ENCODE measurements at regions not wholly inside any gene's neighbourhood (a gene's known extent, or its start where the extent isn't known, plus 50 kb on each side); places are given as distances from the start of the nearest gene placed in this dataset.

DNA sequence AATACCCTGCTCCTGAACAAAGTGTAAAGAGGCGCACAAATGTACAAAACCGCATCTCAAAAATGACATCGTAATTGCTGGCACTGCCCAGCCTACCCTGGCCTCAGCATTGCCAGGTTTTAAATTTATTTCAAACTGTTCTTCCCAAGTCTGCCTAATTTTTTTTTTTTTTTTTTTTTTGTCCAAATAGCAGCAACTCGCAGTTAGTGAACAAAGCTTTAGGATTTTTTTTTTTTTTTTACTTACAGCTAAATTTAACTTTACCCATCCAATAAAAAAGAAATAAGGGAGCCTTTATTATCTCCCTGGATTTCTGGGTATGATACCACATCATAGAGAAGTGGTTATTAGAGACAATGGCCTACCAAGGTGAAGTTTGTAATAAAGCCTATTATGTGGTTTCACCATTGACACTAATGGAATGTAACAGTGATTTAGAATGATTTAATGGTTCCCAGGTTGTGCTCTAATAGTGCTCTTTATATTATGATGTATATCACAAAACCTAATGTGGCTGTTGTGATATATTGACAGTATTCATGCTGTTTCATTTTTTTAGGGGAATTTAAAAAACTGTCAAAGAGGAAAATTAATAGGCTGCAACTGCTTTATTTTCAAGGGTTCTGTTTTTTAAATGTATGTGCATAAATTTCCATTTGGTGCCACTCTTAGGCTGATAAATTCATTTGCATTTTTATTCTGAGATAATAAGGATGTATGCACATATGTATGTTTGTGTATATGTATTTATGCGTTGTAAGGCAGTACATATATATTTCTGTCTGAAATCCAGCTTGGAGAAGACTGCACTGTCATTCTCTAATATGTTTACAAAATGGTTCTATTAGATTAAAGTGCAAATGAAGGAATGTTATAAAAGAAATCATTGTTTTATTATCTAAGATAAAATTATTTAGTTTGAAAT is 309.0 kb downstream of the TFEC start:
- no peaks in the 10 kb centered on the region for H3K4me1 ChIP-seq (replicated peaks)
- no peaks in the 10 kb centered on the region for H3K36me3 ChIP-seq
- no peak for DNase-seq (ENCODE audit: low read depth in 1 of 2, low spot score in 2 of 2)
- H3K27me3 ChIP-seq (replicated peaks) = no peaks in the 10 kb centered on the region; the same call in 1 of the 2 replicates
- no peak overlapping the region for H3K4me3 ChIP-seq
- H3K27ac ChIP-seq = no peak overlapping the region
- no peaks in the 10 kb centered on the region for H3K9me3 ChIP-seq (replicated peaks)

- Histone ChIP-seq H3K27me3 (replicated peaks) (no peaks in the 10 kb centered on the region; the same call in 1 of the 2 replicates), H3K4me1 (replicated peaks) (no peaks in the 10 kb centered on the region), H3K4me3 (no peak overlapping the region), H3K36me3 (no peaks in the 10 kb centered on the region), H3K9me3 (replicated peaks) (no peaks in the 10 kb centered on the region), H3K27ac (no peak overlapping the region)
- no peak for DNase-seq (ENCODE audit: low read depth in 1 of 2, low spot score in 2 of 2)
These were observed 310.6 kb downstream of the TFEC start for GRCh38 chr7:115719963-115720362.

- no peak for DNase-seq (ENCODE audit: low read depth in 1 of 2, low spot score in 2 of 2)
- Histone ChIP-seq H3K4me1 (replicated peaks) (no peaks in the 10 kb centered on the region), H3K9me3 (replicated peaks) (no peaks in the 10 kb centered on the region), H3K27me3 (replicated peaks) (no peaks in the 10 kb centered on the region), H3K36me3 (no peaks in the 10 kb centered on the region), H3K27ac (no peak overlapping the region), H3K4me3 (no peak overlapping the region)
These were observed 320.9 kb downstream of the TFEC start for GRCh38 chr7:115709664-115710063.

- no peak overlapping the region for H3K4me3 ChIP-seq
- H3K27me3 ChIP-seq (replicated peaks) = no peaks in the 10 kb centered on the region
- no peak for DNase-seq (ENCODE audit: low read depth in 1 of 2, low spot score in 2 of 2)
- H3K4me1 ChIP-seq (replicated peaks) = no peaks in the 10 kb centered on the region
- no peaks in the 10 kb centered on the region for H3K36me3 ChIP-seq
- H3K27ac ChIP-seq = no peak overlapping the region
- no peaks in the 10 kb centered on the region for H3K9me3 ChIP-seq (replicated peaks)
These were observed 322.6 kb downstream of the TFEC start for GRCh38 chr7:115708013-115708341.

GRCh38 chr7:115707258-115708012 is 323.1 kb downstream of the TFEC start:
- DNase-seq (ENCODE audit: low read depth in 1 of 2, low spot score in 2 of 2) = no peak
- no peaks in the 10 kb centered on the region for H3K36me3 ChIP-seq
- no peak overlapping the region for H3K27ac ChIP-seq
- no peak overlapping the region for H3K4me3 ChIP-seq
- no peaks in the 10 kb centered on the region for H3K9me3 ChIP-seq (replicated peaks)
- no peaks in the 10 kb centered on the region for H3K4me1 ChIP-seq (replicated peaks)
- no peaks in the 10 kb centered on the region for H3K27me3 ChIP-seq (replicated peaks)

DNA sequence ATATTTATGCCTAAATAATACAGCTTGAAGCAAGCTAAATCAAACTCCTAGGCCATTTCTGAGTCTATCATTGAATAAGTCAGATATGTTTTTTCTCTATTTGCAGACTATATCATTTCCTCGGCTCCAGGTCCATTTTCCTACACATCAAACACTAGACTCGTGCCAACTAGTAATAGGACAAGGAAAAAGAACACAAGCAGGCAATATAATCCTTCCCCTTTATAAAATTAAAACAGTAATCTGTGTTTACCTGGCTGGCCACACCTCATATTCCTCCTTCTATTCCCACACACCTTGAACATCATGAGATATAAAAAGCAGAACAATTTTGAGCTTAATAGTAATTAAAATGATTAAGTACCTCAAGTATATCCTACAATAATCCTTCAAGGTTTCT is 325.7 kb downstream of the TFEC start:
- H3K27ac ChIP-seq = no peak overlapping the region
- no peaks in the 10 kb centered on the region for H3K9me3 ChIP-seq (replicated peaks)
- no peaks in the 10 kb centered on the region for H3K36me3 ChIP-seq
- H3K27me3 ChIP-seq (replicated peaks) = no peaks in the 10 kb centered on the region
- H3K4me1 ChIP-seq (replicated peaks) = no peaks in the 10 kb centered on the region
- H3K4me3 ChIP-seq = no peak overlapping the region
- DNase-seq (ENCODE audit: low read depth in 1 of 2, low spot score in 2 of 2) = no peak

GRCh38 chr7:115701141-115701540 is 329.4 kb downstream of the TFEC start:
- Histone ChIP-seq H3K9me3 (replicated peaks) (no peaks in the 10 kb centered on the region), H3K27me3 (replicated peaks) (no peaks in the 10 kb centered on the region), H3K27ac (no peak overlapping the region), H3K4me3 (no peak overlapping the region), H3K4me1 (replicated peaks) (no peaks in the 10 kb centered on the region), H3K36me3 (no peaks in the 10 kb centered on the region)
- DNase-seq (ENCODE audit: low read depth in 1 of 2, low spot score in 2 of 2) = no peak

- H3K4me1 ChIP-seq (replicated peaks) = no peaks in the 10 kb centered on the region
- no peaks in the 10 kb centered on the region for H3K27me3 ChIP-seq (replicated peaks)
- no peak overlapping the region for H3K27ac ChIP-seq
- no peak for DNase-seq (ENCODE audit: low read depth in 1 of 2, low spot score in 2 of 2)
- H3K4me3 ChIP-seq = no peak overlapping the region
- no peaks in the 10 kb centered on the region for H3K9me3 ChIP-seq (replicated peaks)
- no peaks in the 10 kb centered on the region for H3K36me3 ChIP-seq
These were observed 336.1 kb downstream of the TFEC start for GRCh38 chr7:115694424-115694823.

DNA sequence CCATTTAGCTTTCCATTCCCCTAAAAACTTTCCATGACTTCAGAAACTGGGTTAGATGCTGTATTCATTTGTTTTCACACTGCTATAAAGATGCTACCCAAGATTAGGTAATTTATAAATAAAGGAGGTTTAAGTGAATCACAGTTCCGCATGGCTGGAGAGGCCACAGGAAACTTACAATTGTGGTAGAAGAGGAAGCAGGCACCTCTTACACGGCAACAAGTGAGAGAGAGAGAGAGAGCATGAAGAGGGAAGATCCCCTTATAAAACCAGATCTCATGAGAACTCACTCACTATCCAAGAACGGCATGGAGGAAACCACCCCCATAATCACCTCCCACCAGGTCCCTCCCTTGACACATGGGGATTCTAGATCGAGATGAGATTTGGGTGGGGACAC is 336.8 kb downstream of the TFEC start:
- DNase-seq (ENCODE audit: low read depth in 1 of 2, low spot score in 2 of 2) = no peak
- no peaks in the 10 kb centered on the region for H3K27me3 ChIP-seq (replicated peaks)
- no peaks in the 10 kb centered on the region for H3K9me3 ChIP-seq (replicated peaks)
- H3K4me1 ChIP-seq (replicated peaks) = no peaks in the 10 kb centered on the region
- H3K4me3 ChIP-seq = no peak overlapping the region
- H3K36me3 ChIP-seq = no peaks in the 10 kb centered on the region
- no peak overlapping the region for H3K27ac ChIP-seq

DNA sequence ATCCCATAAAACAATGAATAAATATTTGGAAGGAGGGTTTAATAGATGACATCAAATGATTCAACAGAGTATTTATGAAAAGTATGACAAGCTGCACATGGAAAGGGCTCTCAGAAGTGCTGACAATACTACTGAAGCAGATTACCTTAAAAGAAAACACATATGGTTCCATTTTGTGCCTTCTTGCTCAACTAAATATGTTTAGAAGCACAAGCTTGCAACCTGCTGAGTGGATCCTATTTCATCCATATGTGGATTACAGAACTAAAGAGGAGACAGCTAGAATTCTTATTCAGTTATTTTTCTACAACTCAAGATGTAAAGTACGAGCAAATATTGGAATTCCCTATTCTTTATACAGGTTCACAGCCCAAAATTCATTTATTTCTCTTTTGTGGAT is 340.6 kb downstream of the TFEC start:
- no peak overlapping the region for H3K4me3 ChIP-seq
- H3K27ac ChIP-seq = no peak overlapping the region
- H3K36me3 ChIP-seq = no peaks in the 10 kb centered on the region
- no peaks in the 10 kb centered on the region for H3K9me3 ChIP-seq (replicated peaks)
- no peaks in the 10 kb centered on the region for H3K27me3 ChIP-seq (replicated peaks)
- no peaks in the 10 kb centered on the region for H3K4me1 ChIP-seq (replicated peaks)
- no peak for DNase-seq (ENCODE audit: low read depth in 1 of 2, low spot score in 2 of 2)

DNA sequence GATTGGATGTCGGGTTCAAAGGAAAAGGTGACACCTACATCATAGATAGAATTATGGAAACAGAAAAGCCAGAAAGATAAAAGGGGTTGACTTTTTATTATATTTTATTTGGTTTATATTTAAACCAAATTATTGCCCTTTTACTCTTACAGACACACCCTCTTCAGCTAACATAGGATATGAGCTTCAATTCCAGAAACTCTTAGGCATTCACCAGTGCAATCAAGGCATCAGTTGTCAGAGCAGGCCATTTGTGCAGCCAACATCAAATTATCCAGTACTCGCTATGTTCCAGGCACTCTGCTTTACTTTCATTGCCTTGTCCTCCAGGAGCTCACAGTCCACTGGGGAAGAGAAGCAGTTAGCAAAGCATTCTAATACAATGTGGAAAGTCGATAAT is 347.5 kb downstream of the TFEC start:
- no peak for DNase-seq (ENCODE audit: low read depth in 1 of 2, low spot score in 2 of 2)
- Histone ChIP-seq H3K9me3 (replicated peaks) (no peaks in the 10 kb centered on the region), H3K27ac (no peak overlapping the region), H3K4me1 (replicated peaks) (peaks cover 1% of the 10 kb centered on the region; the same call in 1 of the 2 replicates), H3K27me3 (replicated peaks) (no peaks in the 10 kb centered on the region), H3K36me3 (no peaks in the 10 kb centered on the region), H3K4me3 (no peak overlapping the region)

GRCh38 chr7:115682507-115682906 is 348.1 kb downstream of the TFEC start:
- Histone ChIP-seq H3K4me1 (replicated peaks) (peaks cover 4% of the 10 kb centered on the region; the same call in 1 of the 2 replicates), H3K9me3 (replicated peaks) (no peaks in the 10 kb centered on the region), H3K27ac (no peak overlapping the region), H3K36me3 (no peaks in the 10 kb centered on the region), H3K27me3 (replicated peaks) (no peaks in the 10 kb centered on the region), H3K4me3 (no peak overlapping the region)
- no peak for DNase-seq (ENCODE audit: low read depth in 1 of 2, low spot score in 2 of 2)

GRCh38 chr7:115680921-115681320 is 349.6 kb downstream of the TFEC start:
- H3K4me3 ChIP-seq = no peak overlapping the region
- no peaks in the 10 kb centered on the region for H3K36me3 ChIP-seq
- peaks cover 4% of the 10 kb centered on the region; the same call in 1 of the 2 replicates for H3K4me1 ChIP-seq (replicated peaks)
- no peaks in the 10 kb centered on the region for H3K9me3 ChIP-seq (replicated peaks)
- no peak for DNase-seq (ENCODE audit: low read depth in 1 of 2, low spot score in 2 of 2)
- no peaks in the 10 kb centered on the region for H3K27me3 ChIP-seq (replicated peaks)
- no peak overlapping the region for H3K27ac ChIP-seq

DNA sequence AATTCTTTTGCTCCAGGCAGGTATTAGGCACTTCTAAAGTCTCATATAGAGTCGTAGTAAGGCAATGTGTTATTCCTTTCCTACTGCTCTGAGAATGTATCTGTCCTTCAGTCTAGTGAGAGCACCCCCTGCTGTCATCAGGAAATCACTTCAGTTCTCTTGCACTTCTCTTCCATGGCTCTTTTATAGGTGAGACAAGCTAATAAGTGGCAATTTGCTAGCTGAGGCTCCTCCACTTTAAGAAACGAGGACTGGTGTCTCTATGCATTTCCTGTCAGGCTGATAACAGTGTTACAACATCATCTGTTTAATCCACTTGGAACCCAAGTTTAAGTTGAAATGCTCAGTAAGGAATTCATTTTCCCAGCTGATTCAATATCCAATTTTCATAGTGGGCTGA is 350.6 kb downstream of the TFEC start:
- Histone ChIP-seq H3K4me3 (no peak overlapping the region), H3K36me3 (no peaks in the 10 kb centered on the region), H3K27me3 (replicated peaks) (no peaks in the 10 kb centered on the region), H3K4me1 (replicated peaks) (peaks cover 4% of the 10 kb centered on the region; the same call in 1 of the 2 replicates), H3K9me3 (replicated peaks) (no peaks in the 10 kb centered on the region), H3K27ac (no peak overlapping the region)
- peak in 1 of 2 experiments; percentile 11 for DNase-seq (ENCODE audit: low read depth in 1 of 2, low spot score in 2 of 2)
